ENCODE measurements at regions not wholly inside any gene's neighbourhood (a gene's known extent, or its start where the extent isn't known, plus 50 kb on each side); places are given as distances from the start of the nearest gene placed in this dataset.

DNA sequence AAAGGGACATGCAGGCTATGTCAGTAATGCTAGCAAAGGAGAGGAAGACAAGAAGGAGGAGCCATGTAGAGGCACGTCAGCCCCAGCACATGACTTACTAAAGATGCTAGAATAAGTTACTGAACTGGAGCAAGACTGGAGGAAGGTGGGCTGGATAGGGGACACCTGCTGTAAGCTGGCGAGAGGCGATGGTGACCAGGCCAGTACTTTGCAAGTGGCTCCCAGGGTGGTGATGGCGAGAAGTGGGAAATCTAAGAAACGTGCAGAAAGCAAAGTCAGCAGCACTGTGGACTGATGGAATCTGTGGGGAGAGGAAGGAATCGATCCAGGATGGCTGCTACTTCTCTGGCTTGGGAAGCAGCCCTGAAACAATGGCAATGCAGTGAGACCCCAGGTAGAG, 617.1 kb upstream of the ADAMTS16 start:
- H3K9me3 ChIP-seq (ENCODE audit: control insufficient read depth, low read depth, low read length), result no peaks in the 10 kb centered on the region
- no peak overlapping the region for H2AFZ ChIP-seq (ENCODE audit: low read length)
- no peaks in the 10 kb centered on the region for H4K20me1 ChIP-seq (ENCODE audit: control insufficient read depth, insufficient read depth, insufficient read length)
- TF ChIP-seq, protein P1, sequence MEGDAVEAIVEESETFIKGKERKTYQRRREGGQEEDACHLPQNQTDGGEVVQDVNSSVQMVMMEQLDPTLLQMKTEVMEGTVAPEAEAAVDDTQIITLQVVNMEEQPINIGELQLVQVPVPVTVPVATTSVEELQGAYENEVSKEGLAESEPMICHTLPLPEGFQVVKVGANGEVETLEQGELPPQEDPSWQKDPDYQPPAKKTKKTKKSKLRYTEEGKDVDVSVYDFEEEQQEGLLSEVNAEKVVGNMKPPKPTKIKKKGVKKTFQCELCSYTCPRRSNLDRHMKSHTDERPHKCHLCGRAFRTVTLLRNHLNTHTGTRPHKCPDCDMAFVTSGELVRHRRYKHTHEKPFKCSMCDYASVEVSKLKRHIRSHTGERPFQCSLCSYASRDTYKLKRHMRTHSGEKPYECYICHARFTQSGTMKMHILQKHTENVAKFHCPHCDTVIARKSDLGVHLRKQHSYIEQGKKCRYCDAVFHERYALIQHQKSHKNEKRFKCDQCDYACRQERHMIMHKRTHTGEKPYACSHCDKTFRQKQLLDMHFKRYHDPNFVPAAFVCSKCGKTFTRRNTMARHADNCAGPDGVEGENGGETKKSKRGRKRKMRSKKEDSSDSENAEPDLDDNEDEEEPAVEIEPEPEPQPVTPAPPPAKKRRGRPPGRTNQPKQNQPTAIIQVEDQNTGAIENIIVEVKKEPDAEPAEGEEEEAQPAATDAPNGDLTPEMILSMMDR (conservative IDR thresholded peaks at IDR 0.05), result no peak
- no peaks in the 10 kb centered on the region for H3K79me1 ChIP-seq (ENCODE audit: insufficient read depth, low read depth, low read length, poor library complexity, severe bottlenecking)
- no peaks in the 10 kb centered on the region for H3K23me2 ChIP-seq (ENCODE audit: insufficient read length, low read depth, low read length, poor library complexity, severe bottlenecking)
- Mint-ChIP-seq H3K4me1 (peaks cover 9 to 14% of the 10 kb centered on the region in 2 experiments), H3K36me3 (ENCODE audit: insufficient read depth in 1 of 3, low read depth in 3 of 3) (0 out of 7 replicates have a peak, but pooled peaks cover 0 to 4% (median 0%) of the 10 kb centered on the region in 3 experiments), H3K27ac (no peak overlapping the region), H3K27me3 (ENCODE audit: low read depth) (no peaks in the 10 kb centered on the region), H3K9me3 (peaks cover 0 to 4% of the 10 kb centered on the region in 2 experiments; a peak in 1 of 5 replicates), H3K4me3 (no peak overlapping the region)
- no peak overlapping the region for H3K23ac ChIP-seq (ENCODE audit: insufficient read length, low read depth, low read length)
- H2BK15ac ChIP-seq (ENCODE audit: low read depth, low read length), result no peak overlapping the region
- no peak overlapping the region for H3K27ac ChIP-seq (ENCODE audit: insufficient read length, low read depth, low read length)
- no peaks in the 10 kb centered on the region for H3K27me3 ChIP-seq (ENCODE audit: insufficient read depth, low read length)
- H4K8ac ChIP-seq (replicated peaks; ENCODE audit: insufficient read length, low read depth, low read length), result no peak overlapping the region
- no peak overlapping the region for H2BK5ac ChIP-seq (ENCODE audit: insufficient read length, low read length)
- H3K56ac ChIP-seq (ENCODE audit: insufficient read length, low read depth, low read length), result no peak overlapping the region
- H3K79me2 ChIP-seq (ENCODE audit: insufficient read depth, low read length), result no peaks in the 10 kb centered on the region
- no peak overlapping the region for H2AK5ac ChIP-seq (ENCODE audit: insufficient read length, low read length)
- no peak overlapping the region for H3K18ac ChIP-seq (ENCODE audit: insufficient read length, low read depth, low read length)
- H3K4me1 ChIP-seq (ENCODE audit: insufficient read depth, low read length), result no peaks in the 10 kb centered on the region
- no peak overlapping the region for H3T11ph ChIP-seq (ENCODE audit: low read length)
- H2BK20ac ChIP-seq (ENCODE audit: low read depth, low read length, poor library complexity, severe bottlenecking), result no peak overlapping the region
- H3K14ac ChIP-seq (ENCODE audit: insufficient read depth, low read length), result no peak overlapping the region
- H3K4ac ChIP-seq (ENCODE audit: low read depth, low read length), result no peak overlapping the region
- H3K9ac ChIP-seq (ENCODE audit: extremely low read depth, insufficient read length, low read length), result no peak overlapping the region
- no peak overlapping the region for H2BK120ac ChIP-seq (ENCODE audit: low read depth, low read length, poor library complexity, severe bottlenecking)
- no peak overlapping the region for H4K5ac ChIP-seq (ENCODE audit: insufficient read length, low read depth, low read length)
- WGBS (ENCODE audit: extremely low coverage, insufficient read length, low lambda C conversion rate), result no CpG with 5 or more reads among the region's 6 CpGs
- no peak overlapping the region for H4K91ac ChIP-seq (ENCODE audit: insufficient read length, low read depth, low read length)
- no peak for DNase-seq
- H2BK12ac ChIP-seq (ENCODE audit: insufficient read length, low read depth, low read length), result no peak overlapping the region
- no peak overlapping the region for H3K4me2 ChIP-seq (ENCODE audit: insufficient read depth, insufficient read length, low read length)

All from H9 (cell line).